ENCODE measurements at regions not wholly inside any gene's neighbourhood (a gene's known extent, or its start where the extent isn't known, plus 50 kb on each side); places are given as distances from the start of the nearest gene placed in this dataset.

DNA sequence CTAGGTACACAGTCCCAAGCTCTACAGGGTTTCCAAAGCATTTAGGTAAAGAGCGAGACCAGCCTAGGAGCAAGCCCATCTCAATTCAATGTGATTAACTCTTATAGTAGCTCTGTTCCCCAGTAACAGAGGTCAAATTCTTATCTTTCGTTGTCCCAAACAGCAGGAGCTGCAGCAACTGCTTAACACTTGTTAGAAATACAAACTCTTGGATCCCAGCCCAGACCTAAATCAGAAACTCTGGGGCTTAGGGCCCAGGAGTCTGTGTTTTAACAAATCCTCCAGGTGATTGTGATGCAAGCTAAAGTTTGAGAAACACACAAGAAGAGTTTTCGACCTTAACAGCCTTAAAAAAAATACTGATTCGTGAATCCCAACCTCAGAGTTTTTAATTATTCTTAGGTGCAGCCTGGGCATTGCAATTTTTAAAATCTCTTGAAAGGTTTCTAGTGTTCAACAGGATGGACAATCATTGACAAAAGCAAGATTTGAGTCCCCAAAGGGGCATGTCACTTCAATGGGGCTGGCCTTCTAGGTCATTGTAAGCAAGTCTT lies 127.4 kb upstream of the HCRTR2 start:
- TF ChIP-seq POLR2AphosphoS5 (IDR thresholded peaks at IDR 0.05; ENCODE audit: low read depth, low read length) (no peak), POLR2A (IDR thresholded peaks at IDR 0.05; ENCODE audit: low read depth, low read length) (no peak), TAF1 (IDR thresholded peaks at IDR 0.05; ENCODE audit: low read depth, low read length) (no peak), POU2F2 (IDR thresholded peaks at IDR 0.05; ENCODE audit: low read depth, low read length) (no peak), SPI1 (IDR thresholded peaks at IDR 0.05; ENCODE audit: low read depth, low read length) (no peak)

Measured in GM12891 (cell line).